HG03159 (cell line): ENCODE measurements at regions not wholly inside any gene's neighbourhood (a gene's known extent, or its start where the extent isn't known, plus 50 kb on each side); places are given as distances from the start of the nearest gene placed in this dataset.

Source experiments
- ATAC-seq: cut with Tn5 transposase; IDR thresholded peaks from one replicate; pipeline ENCODE4 v1.9.1; 2021; ENCODE audit warnings: mild to moderate bottlenecking, moderate library complexity; ENCODE audit not compliant: unreplicated experiment

DNA sequence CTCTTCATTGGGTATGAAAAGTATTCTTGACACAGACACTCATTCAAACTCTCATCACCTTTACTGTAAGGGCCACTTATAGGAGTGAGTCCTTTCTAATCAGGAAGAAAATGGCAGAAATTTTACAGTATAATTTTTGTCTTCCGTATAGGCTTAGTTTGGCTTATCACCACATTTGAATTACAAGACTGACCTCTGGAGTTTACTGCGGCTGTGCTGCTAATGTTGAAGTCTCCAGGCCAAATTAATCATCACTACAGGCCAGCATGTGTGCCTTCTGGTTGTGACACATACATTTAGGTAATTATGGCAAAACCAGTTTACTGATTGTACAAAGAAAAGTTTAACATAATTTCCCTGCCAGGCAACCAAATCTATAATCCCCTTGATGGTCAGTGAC is 753.6 kb upstream of the GCFC2 start:
- no peak for ATAC-seq

DNA sequence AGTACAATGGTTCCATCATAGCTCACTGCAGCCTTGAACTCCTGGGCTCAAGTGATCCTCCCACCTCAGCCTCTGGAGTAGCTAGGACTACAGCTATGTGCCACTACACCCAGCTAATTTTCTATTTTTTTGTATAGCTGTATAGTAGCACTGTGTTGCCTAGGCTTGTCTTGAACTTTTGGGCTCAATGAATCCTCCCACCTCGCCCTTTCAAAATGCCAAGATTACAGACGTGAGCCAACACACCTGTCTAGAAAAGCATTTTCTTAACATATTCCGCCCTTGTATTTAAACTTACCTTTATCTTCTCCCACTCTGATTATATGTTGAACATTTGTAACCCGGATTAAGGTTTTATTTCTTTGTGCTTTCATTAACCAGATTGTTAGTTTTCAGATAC is 750.7 kb upstream of the GCFC2 start:
- no peak for ATAC-seq

DNA sequence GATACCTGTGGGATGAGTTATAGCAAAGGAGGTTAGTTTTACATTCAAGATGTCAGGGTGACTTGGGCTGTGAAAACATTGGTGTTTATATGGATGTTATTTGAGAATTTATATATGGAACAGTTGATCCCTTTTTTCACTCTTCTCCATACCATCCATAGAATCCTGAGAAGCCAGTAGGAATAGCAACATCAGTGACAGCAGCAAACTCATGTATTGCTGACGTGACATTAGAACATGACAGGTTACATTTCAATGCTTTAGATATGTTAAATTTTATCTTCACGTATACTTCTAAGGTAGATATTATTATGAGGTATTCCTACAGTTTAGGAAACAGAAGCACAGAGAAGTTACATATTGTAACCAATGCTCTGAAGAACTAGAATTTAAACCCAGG is 745.2 kb upstream of the GCFC2 start:
- no peak for ATAC-seq

DNA sequence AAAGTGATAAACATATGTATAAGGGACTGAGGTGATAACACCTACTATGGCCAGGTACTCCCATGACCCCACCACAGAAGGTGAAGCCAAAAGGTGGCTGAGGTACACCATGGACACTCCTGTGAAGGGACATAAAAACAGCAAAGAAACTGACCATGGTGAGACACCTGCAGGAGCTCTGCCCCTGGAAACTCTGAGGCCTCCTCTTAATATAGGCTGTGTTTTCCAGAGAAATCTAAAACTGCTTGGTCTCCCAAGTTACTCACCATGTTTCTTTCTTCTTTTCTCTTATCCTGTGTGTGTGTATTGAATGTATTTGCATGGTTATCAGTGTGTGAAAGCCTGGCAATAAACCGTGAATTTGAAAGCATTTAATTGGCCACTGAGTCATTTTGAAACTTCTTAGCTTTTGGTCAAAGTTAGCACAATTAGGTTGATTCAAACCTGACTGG is 739.3 kb upstream of the GCFC2 start:
- ATAC-seq: no peak

DNA sequence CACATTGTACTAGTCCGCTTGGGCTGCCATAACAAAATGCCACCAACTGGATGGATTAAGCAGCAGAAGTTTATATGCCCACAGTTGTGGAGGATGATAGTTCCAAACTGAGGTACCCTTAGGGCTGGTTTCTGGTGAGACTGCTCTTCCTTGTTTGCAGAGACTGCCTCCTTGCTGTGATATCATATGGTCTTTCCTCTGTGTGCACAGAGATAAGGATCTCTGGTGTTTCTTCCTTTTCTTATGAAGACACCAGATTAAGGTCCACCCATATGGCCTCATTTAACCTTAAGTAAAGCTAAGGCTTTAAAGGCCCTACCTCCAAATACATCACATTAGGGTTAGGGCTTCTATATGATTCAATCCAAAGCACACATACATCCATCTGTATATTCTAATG is 738.2 kb upstream of the GCFC2 start:
- ATAC-seq: no peak

DNA sequence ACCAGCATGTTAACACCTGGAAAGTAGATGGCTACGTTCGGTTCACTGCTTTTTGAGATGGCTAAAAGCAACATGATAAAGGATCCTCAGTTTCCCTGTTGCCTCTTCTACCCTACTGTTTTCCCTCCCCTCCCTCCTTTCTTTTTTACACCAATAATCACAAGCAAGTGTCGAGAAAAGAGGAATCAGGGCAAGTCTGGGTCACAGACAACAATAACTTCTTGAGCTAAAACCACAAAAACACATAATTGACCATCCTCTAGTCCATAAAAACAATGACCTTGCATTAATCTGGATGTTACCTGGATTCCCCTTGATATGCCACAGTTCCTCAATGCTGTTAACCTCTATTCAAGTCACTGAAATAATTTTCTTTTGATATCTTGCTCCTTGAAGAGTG is 736.6 kb upstream of the GCFC2 start:
- no peak for ATAC-seq

DNA sequence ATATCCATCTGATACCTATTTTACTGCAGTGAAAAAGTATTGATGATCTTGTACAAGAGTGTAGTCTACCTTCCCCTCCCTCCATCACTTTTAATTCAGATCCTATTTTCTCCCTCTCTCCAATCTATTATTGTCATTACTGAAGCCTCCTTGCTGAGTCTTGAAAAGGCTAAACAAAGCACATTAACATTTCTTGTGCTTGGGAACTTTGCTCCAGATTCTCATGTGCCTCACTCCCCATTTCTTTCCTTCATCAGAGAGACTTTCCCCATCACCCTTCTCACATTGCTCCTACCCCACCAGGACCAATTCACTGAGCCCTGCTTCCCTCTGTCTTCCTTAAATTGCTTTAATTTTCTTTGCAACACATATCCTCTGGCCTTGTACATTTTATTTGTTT is 736.2 kb upstream of the GCFC2 start:
- no peak for ATAC-seq

DNA sequence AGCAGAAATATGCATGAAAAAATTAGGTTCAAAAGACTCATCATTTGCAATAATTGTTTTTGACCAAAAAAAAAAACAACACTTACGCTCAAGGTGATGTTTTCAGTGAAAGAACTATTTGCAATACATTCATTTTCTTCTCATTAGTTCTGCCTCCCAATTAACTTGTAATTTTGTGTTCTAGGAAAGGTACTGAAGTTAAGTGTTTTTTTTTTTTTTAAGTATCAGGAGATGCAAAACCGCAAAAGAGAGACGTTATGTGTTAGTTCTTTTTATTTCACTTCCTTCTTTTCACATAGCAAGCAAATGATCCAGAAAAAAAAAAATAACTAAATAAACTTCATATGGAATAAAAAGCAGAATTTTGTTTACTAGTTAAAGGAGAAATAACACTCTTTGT is 735.2 kb upstream of the GCFC2 start:
- ATAC-seq: no peak

DNA sequence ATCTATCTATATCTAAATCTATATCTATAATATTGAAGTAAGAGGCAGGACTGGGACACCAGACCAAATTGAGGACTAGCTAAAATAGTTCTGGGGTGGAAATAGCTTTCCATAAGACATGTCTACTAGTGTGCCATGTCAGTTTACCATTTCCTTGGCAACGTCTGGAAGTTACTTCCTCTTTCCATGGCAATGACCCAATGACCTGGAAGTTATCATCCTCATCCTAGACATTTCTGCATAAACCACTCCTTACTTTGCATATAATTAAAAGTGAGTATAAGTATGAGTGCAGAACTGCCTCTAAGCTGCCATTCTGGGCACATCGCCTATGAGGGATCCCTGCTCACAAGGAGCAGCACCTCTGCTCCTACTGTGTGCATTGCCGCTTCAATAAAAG is 734.0 kb upstream of the GCFC2 start:
- ATAC-seq: no peak

DNA sequence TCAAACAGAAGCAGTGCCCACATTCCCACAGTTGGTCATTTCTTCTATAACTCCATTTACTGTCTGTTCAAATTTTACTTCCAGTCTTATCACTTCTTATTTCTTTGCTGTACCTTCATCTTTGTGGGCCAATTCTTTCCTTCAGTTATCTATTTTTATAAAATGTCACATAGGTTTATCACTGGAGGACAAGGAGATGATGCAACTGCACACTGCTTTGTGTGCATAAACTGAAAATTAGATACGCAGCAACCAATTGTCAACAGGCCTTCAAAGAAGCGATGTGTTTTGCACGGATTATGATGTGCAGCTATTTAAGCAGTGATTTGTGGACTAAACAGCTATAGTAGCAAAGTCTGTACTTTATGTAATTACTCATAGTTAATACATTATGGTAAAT is 726.8 kb upstream of the GCFC2 start:
- ATAC-seq: no peak

DNA sequence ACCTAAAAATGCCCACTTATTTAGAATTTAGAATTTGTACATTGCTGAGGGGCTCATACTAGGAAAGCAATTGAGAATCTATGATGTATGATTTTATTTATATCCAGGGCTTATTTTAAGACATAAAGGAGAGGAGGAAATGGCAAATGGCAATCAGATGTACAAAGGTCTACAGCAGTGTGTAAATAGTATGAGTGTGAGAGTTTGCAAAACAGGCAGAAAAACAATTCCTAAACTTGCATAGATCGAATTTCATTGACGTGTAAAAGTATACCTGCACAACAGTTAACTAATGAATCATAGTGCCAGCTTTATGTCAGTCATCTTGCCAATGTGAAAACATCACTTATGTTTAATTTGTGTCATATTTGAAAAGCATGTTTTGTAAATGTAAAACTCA is 718.7 kb upstream of the GCFC2 start:
- ATAC-seq: no peak

DNA sequence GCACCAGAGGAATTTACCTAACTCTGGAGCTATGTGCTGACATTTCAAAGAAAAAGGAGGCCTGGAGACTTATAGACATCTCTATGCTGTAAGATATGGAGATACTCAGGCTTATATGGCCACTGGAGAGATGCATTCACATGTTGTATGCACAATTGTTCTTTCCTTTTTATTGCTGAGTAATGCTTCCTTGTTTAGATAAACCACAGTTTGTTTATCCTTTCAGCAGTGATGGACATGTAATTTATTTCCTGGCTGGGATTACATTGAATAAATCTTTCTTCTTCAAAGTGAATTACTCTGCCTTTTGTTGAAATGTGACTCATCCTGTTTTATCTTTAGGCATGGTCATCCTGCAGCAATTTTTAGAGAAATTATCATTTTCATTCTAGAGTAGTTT is 716.7 kb upstream of the GCFC2 start:
- no peak for ATAC-seq

DNA sequence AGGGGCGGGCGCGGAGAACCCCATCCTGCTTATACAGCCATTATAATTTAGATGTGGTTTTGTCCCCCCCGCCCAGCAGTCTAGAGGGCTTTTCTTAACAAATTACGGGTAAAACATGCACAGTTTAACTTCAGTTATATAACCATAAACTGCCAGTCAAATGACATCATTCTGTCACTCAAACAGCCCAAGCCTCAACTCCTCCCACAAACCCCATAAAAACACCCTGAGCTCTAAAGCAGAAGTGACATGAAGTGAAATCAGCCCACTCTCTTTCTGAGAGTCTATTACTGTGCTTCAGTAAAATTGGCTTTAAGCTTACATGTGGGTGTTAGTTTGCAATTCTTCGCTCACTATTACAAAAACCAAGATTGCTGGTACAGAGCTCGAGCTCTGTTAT is 705.1 kb upstream of the GCFC2 start:
- no peak for ATAC-seq

DNA sequence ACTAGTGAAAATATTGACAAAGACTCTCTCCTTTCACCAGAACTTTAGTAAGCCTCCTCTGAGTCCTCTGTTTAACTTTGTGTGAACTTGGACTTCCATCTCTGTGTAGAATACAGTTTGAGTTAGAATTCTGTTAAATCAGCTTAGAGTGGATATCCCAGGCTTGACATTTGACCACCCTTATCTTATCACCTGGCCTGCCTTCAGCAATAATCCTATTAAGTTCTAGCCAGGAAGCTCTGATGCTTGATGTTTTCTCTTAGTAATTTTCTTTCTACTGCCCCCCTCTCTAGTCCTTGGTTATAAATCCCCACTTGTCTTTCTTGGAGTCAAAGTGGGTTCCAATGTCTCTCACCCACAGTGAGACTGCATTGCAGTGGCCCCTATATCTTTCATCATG is 702.7 kb upstream of the GCFC2 start:
- no peak for ATAC-seq

DNA sequence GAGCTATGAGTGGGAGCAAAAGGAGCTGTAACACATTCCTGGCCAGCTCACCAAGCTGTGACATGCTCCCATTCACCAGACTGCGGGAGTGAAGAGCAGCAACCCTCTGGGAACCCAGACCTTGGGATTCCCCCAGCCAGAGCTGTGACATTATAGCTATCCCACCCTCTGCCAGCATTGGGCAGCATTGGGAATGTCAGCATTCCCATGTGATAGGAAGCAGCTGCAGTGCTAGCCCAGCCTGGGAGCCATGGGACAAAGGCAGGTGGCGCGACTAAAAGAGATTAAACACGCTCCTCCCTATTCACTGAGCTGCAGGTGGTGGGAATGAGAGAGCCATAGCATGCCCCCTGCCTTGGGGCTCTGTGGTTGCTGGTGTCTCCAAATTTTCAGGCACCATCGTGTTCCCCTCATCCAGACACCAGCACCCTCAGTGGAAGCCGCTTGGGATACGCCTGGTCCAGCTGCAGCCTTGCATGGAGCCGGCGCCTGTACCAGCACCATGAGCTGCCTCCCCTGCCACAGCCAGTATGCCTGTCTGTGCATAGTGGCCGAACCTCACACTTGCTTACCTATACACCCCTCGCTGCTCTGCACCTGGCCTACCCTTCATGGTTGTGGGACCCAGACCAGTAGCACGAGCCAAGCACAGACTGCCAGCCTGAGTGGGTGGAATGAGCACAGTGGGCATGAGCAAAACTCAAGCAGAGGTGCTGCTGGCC is 695.6 kb upstream of the GCFC2 start:
- ATAC-seq: no peak

DNA sequence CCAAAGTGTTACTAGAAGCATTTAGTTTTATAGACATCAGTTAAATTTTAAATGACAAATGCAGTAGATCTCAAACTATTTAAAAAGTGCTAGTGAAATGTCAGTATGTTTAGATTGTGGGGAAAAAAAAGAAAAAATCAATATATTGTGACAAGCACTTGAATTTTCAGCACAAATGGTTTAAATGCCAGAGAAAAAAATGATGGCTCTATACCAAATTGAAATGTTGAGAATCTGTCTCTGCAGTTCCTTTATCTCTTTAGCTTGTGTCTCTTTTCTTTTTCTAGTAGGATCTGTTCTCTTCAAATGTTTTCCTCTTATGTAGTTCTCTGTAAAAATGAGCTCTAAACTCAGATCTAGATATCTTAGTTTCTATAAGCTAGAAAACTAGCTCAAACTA is 682.6 kb upstream of the GCFC2 start:
- ATAC-seq: no peak

DNA sequence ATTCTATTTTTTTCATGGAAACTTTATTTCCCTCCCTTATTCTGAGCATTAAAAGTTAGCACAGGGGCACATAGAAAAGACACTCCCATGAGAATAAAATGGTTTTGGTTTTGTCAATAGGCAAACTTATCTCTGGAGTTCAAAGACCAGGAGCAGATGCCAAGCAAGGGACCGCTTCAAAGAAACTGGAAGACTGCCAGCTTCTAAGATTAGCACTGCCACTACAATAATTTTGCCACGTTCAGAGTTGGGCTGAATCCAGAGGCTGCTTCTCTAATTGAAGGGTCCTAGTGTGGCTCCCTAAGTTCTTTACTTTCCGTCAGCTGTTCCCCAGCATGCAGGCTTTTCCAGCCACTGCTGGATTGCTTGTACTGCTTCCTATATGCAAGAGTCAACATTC is 681.0 kb upstream of the GCFC2 start:
- ATAC-seq: no peak

DNA sequence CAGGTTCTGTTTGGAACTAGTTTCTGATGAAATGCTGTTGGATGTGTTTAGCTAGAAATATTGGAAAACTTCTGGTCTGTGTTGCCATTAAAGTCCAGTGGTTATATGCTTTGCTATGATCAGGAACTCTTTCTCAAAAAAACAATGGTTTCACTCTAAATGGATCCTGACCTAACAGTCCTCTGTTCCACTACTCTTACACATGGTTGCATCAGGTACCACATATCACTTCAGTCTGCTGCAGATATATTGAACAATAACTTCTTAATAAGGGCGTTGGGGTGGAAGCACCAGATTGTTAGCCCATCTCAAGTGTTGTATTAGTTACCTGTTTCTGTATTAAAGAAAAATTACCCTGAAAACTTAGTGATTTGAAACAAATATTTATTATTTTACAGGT is 676.6 kb upstream of the GCFC2 start:
- no peak for ATAC-seq

DNA sequence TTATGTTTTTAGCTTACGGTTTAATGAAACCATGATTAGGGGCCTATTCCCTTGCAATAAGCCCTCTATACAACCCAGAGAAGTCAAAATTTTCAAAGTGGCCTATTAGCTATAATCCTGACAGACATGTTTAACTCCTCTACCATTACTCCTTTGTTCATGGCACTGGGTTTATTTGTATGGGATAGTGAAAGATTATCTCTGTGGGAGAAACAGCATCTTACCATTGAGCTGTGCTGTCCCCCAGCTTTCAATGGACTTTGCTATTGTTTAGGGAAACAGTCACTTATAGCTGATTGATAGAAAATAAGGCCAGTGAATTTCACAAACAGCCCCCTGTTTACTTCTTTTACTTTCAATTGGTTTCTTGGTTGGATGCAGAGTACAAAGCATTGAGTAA is 675.2 kb upstream of the GCFC2 start:
- ATAC-seq: no peak

DNA sequence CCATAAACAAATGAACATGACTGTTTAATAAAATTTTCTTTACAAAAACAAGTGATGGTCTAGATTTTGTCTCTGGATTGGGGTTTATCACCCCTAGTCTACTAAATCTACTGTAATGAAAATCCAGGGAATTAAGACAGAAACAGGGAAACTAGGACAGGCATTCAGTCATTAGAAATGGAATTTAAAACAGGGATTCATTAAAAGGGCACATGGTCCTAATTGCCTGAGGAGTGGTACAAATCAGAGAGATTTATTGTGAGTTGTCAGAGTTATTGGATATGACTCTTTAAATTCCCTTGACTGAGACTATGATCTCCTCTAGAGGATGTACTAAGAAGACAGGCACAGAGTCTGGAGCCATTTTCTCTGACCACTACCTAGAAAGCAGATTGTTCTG is 670.9 kb upstream of the GCFC2 start:
- no peak for ATAC-seq

DNA sequence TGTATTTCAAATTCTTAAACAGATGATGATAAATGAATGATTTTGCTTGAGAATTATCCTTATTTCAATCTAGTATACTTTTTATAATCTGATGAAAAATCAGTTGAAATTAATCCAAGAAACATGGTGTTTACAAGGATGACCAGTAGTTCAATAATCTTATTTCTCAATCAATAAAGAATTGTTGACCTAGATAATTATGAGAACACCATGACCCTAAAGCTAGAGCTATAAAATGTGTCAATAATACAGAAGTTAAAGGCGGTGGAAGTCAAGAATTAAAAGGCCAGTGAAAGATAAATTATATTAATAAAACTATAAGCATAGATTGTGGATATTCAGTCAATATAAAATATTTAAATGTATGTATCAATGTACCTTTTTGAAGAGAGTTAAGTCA is 667.4 kb upstream of the GCFC2 start:
- ATAC-seq: no peak

DNA sequence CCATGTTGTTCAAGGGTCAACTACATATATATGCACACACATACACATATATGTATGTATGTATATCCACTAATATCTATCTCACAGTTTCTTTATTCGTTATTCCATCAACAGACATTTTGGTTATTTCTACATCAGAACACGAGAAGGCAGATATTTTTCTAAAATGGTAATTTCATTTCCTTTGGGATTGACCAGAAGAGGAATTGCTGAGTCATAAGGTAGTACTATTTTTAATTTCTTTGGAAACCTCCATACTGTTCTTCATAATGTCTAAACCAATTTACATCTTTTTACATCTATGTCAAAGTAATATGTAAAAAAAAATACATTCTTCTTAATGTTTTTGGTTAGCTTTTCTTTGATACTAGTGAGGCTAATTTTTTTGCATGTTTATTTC is 630.7 kb upstream of the GCFC2 start:
- ATAC-seq: no peak

DNA sequence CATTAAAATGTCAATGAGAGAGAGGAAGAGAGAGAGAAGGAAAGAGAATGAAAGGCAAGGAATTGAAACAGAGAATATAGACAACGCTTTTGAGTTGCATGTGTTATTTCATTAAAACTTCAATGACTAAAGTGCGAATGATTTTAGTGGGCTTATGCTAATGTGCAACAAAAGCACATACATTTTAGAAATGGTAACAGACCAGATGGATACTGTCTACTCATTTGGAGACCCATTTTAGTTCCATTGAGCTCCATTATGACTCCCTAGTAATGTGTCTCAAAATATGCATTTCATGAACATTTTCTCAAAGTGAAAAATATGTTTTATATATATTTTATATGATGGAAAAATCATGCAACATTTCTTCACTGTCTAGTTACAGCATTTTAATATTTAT is 622.2 kb upstream of the GCFC2 start:
- no peak for ATAC-seq
